Prostate gland (tissue), 2 donors: ENCODE measurements at regions not wholly inside any gene's neighbourhood (a gene's known extent, or its start where the extent isn't known, plus 50 kb on each side); places are given as distances from the start of the nearest gene placed in this dataset.

Experiments used
- DNase-seq: peaks from one replicate; pipeline ENCODE4 v3.0.0-alpha.2; 2019; ENCODE audit warnings: low spot score
- H3K27ac ChIP-seq, 2 donors: fragments of 200-600 bp; sonication (generic); 2 replicates each; pipeline ENCODE4 v1.5.1; 2017 to 2019
- H3K27me3 ChIP-seq: fragments of 200-600 bp; sonication (generic); replicated peaks from 2 replicates; pipeline ENCODE4 v1.5.1; 2019; ENCODE audit not compliant: insufficient read depth
- H3K36me3 ChIP-seq, 2 donors: fragments of 200-600 bp; sonication (generic); 1 replicate in 1 of 2; 2 replicates in 1 of 2; pipeline versions ENCODE4 v1.5.1 to v1.8.1; 2017 to 2019
- H3K4me1 ChIP-seq: fragments of 200-600 bp; sonication (generic); replicated peaks from 2 replicates; pipeline ENCODE4 v1.5.1; 2019
- H3K4me3 ChIP-seq, 2 donors: fragments of 200-600 bp; sonication (generic); 2 replicates each; pipeline ENCODE4 v1.5.1; 2017 to 2019
- H3K9me3 ChIP-seq: fragments of 200-600 bp; sonication (generic); 2 replicates; pipeline ENCODE4 v1.5.1; 2017
- CTCF ChIP-seq, 4 experiments: fragments of 200-600 bp in 2 of 4; fragments of 450-650 bp in 2 of 4; sonication (generic) in 2 of 4; IDR thresholded peaks; 1 replicate in 3 of 4; 2 replicates in 1 of 4; pipeline ENCODE4 v1.5.1; 2016 to 2019; ENCODE audit warnings: antibody characterized with exemption in 4 of 4, mild to moderate bottlenecking in 2 of 4, moderate library complexity in 2 of 4
- POLR2A ChIP-seq: fragments of 450-650 bp; IDR thresholded peaks from one replicate; pipeline ENCODE4 v1.6.1; 2016; ENCODE audit warnings: antibody characterized with exemption, mild to moderate bottlenecking
- POLR2AphosphoS5 ChIP-seq: sonication (generic); formaldehyde crosslinking; IDR thresholded peaks from one replicate; pipeline ENCODE4 v1.6.1; 2017; ENCODE audit warnings: antibody characterized with exemption
- WGBS: methylation state at CpG from one replicate; pipeline ENCODE4 v1.1.5; 2018; 5-methylcytosine and 5-hydroxymethylcytosine counted together
- intact Hi-C: fragments of 100-400 bp; cut with DNase I; formaldehyde crosslinking; loops from one replicate; pipeline ENCODE4 v1.14.2; 2022

GRCh38 chr9:108442627-108443018 is 413.2 kb downstream of the ACTL7B start:
- no peak overlapping the region for H3K4me3 ChIP-seq
- H3K36me3 ChIP-seq: no peaks in the 10 kb centered on the region
- no peak for TF ChIP-seq POLR2A
- no peak for TF ChIP-seq CTCF (IDR thresholded peaks at IDR 0.05)
- TF ChIP-seq POLR2AphosphoS5: no peak
- H3K9me3 ChIP-seq: no peaks in the 10 kb centered on the region
- no peak for DNase-seq
- no peak overlapping the region for H3K27ac ChIP-seq
- no peaks in the 10 kb centered on the region for H3K4me1 ChIP-seq
- intact Hi-C loops: no loop called here
- H3K27me3 ChIP-seq: no peaks in the 10 kb centered on the region
- 97% methylated on average over 3 of the region's 3 CpGs for WGBS

GRCh38 chr9:108441726-108442125 is 414.1 kb downstream of the ACTL7B start:
- TF ChIP-seq POLR2AphosphoS5 (no peak), CTCF (IDR thresholded peaks at IDR 0.05) (no peak), POLR2A (no peak)
- Histone ChIP-seq H3K4me3 (no peak overlapping the region), H3K27me3 (no peaks in the 10 kb centered on the region), H3K9me3 (no peaks in the 10 kb centered on the region), H3K27ac (no peak overlapping the region), H3K36me3 (no peaks in the 10 kb centered on the region), H3K4me1 (no peaks in the 10 kb centered on the region)
- intact Hi-C loops: no loop called here
- DNase-seq: no peak

GRCh38 chr9:108441251-108441650 is 414.5 kb downstream of the ACTL7B start:
- DNase-seq: no peak
- intact Hi-C loops: no loop called here
- TF ChIP-seq POLR2A (no peak), POLR2AphosphoS5 (no peak), CTCF (IDR thresholded peaks at IDR 0.05) (no peak)
- H3K27me3 ChIP-seq: no peaks in the 10 kb centered on the region
- WGBS: 72% methylated on average over 3 of the region's 3 CpGs
- no peaks in the 10 kb centered on the region for H3K4me1 ChIP-seq
- H3K27ac ChIP-seq: no peak overlapping the region
- H3K9me3 ChIP-seq: no peaks in the 10 kb centered on the region
- no peaks in the 10 kb centered on the region for H3K36me3 ChIP-seq
- H3K4me3 ChIP-seq: no peak overlapping the region

GRCh38 chr9:108439947-108440346 is 415.8 kb downstream of the ACTL7B start:
- Histone ChIP-seq H3K36me3 (no peaks in the 10 kb centered on the region), H3K27me3 (no peaks in the 10 kb centered on the region), H3K4me1 (no peaks in the 10 kb centered on the region), H3K27ac (no peak overlapping the region), H3K4me3 (no peak overlapping the region), H3K9me3 (no peaks in the 10 kb centered on the region)
- no peak for TF ChIP-seq CTCF (IDR thresholded peaks at IDR 0.05)
- TF ChIP-seq POLR2AphosphoS5: no peak
- TF ChIP-seq POLR2A: no peak
- intact Hi-C loops: loop anchor here (10.0 kb wide), 1 partner anchor 955 kb away; the partner anchor contains the start of gene KLF4
- 50% methylated on average over 3 of the region's 3 CpGs for WGBS
- no peak for DNase-seq

GRCh38 chr9:108437656-108438055 is 418.1 kb downstream of the ACTL7B start:
- H3K4me1 ChIP-seq: no peaks in the 10 kb centered on the region
- H3K27me3 ChIP-seq: no peaks in the 10 kb centered on the region
- WGBS: 77% methylated on average over 1 of the region's 1 CpG
- no peak overlapping the region for H3K4me3 ChIP-seq
- intact Hi-C loops: loop anchor here (10.0 kb wide), 1 partner anchor 953 kb away; the partner anchor contains the start of gene KLF4
- H3K27ac ChIP-seq: no peak overlapping the region
- H3K9me3 ChIP-seq: no peaks in the 10 kb centered on the region
- TF ChIP-seq POLR2A (no peak), CTCF (IDR thresholded peaks at IDR 0.05) (no peak), POLR2AphosphoS5 (no peak)
- no peak for DNase-seq
- no peaks in the 10 kb centered on the region for H3K36me3 ChIP-seq
